Ishikawa (cell line): ENCODE measurements at regions not wholly inside any gene's neighbourhood (a gene's known extent, or its start where the extent isn't known, plus 50 kb on each side); places are given as distances from the start of the nearest gene placed in this dataset.

ENCODE experiments used
- CEBPB ChIP-seq: IDR thresholded peaks from 2 replicates; pipeline ENCODE4 v1.6.1; 2012
- CREB1 ChIP-seq: IDR thresholded peaks from 2 replicates; pipeline ENCODE4 v1.6.1; 2012; ENCODE audit warnings: low read depth
- EGR1 ChIP-seq: IDR thresholded peaks from 2 replicates; pipeline ENCODE4 v1.6.1; 2012
- EP300 ChIP-seq: IDR thresholded peaks from 2 replicates; pipeline ENCODE4 v1.6.1; 2012; ENCODE audit warnings: borderline replicate concordance
- FOXM1 ChIP-seq: IDR thresholded peaks from 2 replicates; pipeline ENCODE4 v1.6.1; 2012; ENCODE audit warnings: low read depth, borderline replicate concordance
- MAX ChIP-seq: IDR thresholded peaks from 2 replicates; pipeline ENCODE4 v1.6.1; 2012
- NFIC ChIP-seq: IDR thresholded peaks from 2 replicates; pipeline ENCODE4 v1.6.1; 2012
- RAD21 ChIP-seq: IDR thresholded peaks from 2 replicates; pipeline ENCODE4 v1.6.1; 2012; ENCODE audit warnings: low read depth
- REST ChIP-seq: IDR thresholded peaks from 2 replicates; pipeline ENCODE4 v1.6.1; 2012; ENCODE audit warnings: low read depth, mild to moderate bottlenecking
- TAF1 ChIP-seq: IDR thresholded peaks from 2 replicates; pipeline ENCODE4 v1.6.1; 2012; ENCODE audit warnings: low read depth, mild to moderate bottlenecking
- TCF12 ChIP-seq: IDR thresholded peaks from 2 replicates; pipeline ENCODE4 v1.6.1; 2012; ENCODE audit warnings: low read depth
- TEAD4 ChIP-seq: IDR thresholded peaks from 2 replicates; pipeline ENCODE4 v1.6.1; 2012
- YY1 ChIP-seq: IDR thresholded peaks from 2 replicates; pipeline ENCODE4 v1.6.1; 2012; ENCODE audit warnings: low read depth
- ZBTB7A ChIP-seq: IDR thresholded peaks from 2 replicates; pipeline ENCODE4 v1.6.1; 2012; ENCODE audit warnings: low read depth
- TF ChIP-seq, protein P1 (sequence below): IDR thresholded peaks from 2 replicates; pipeline ENCODE4 v1.6.1; 2012

DNA sequence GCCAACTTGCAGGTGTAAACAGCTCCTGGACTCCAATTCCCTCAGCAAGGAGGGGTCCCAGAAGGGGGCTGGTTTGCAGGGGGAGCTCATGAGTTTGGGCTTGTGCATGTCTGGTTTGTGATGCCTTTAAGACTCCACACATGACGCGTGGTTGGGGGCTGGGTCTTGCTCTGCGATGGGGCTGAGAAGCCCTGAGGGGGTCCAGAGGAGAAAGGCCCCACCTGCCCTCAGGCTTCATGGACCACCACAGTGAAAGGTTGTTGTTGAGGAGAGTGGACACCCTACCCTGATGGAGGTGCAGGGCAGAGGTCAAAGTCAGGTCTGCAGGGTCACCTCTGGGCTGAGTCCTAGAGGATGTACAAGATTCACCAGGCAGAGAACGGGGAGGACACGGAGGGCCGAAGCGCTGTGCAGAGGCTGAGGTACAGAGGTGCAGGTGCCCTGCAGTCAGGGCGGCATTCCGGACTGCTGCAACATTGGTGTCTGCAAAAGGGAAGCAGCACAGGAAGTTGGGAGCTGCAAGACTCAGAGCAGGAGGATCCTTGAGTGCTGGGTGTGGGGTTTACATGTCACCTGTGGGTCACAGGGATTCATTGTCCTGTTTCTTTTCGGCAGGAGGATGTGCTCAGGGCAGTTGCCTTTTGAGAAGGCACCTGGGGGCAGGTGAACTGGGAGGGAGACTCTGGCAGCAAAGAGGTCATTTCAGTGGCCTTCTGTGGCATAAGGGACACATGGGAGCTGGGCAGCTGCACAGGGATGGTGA is 399.4 kb downstream of the PTPRU start:
- TF ChIP-seq RAD21 = no peak
- no peak for TF ChIP-seq REST
- TF ChIP-seq TEAD4 = no peak
- no peak for TF ChIP-seq MAX
- no peak for TF ChIP-seq CEBPB
- TF ChIP-seq EP300 = no peak
- TF ChIP-seq FOXM1 = no peak

- no peak for TF ChIP-seq NFIC
- TF ChIP-seq RAD21 = no peak
- TF ChIP-seq TCF12 = no peak
- no peak for TF ChIP-seq REST
- no peak for TF ChIP-seq EP300
- TF ChIP-seq ZBTB7A = no peak
- no peak for TF ChIP-seq MAX
Observed at GRCh38 chr1:29634746-29635335, 398.5 kb downstream of the PTPRU start.

- TF ChIP-seq FOXM1 (no peak), REST (no peak), TCF12 (no peak), MAX (no peak), EP300 (no peak), TAF1 (no peak), ZBTB7A (no peak), YY1 (no peak), CEBPB (no peak), NFIC (no peak), TEAD4 (no peak), RAD21 (no peak), CREB1 (no peak), EGR1 (no peak)
- TF ChIP-seq, protein P1, sequence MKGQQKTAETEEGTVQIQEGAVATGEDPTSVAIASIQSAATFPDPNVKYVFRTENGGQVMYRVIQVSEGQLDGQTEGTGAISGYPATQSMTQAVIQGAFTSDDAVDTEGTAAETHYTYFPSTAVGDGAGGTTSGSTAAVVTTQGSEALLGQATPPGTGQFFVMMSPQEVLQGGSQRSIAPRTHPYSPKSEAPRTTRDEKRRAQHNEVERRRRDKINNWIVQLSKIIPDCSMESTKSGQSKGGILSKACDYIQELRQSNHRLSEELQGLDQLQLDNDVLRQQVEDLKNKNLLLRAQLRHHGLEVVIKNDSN = no peak
Observed at GRCh38 chr1:29634324-29634723, 398.0 kb downstream of the PTPRU start.

- no peak for TF ChIP-seq TEAD4
- TF ChIP-seq CREB1 = no peak
- TF ChIP-seq REST = no peak
- no peak for TF ChIP-seq ZBTB7A
- TF ChIP-seq TAF1 = no peak
Observed at GRCh38 chr1:29633771-29634170, 397.4 kb downstream of the PTPRU start.
